ENCODE measurements at regions not wholly inside any gene's neighbourhood (a gene's known extent, or its start where the extent isn't known, plus 50 kb on each side); places are given as distances from the start of the nearest gene placed in this dataset.
"Not testable (repeated sequence)": the region's sequence is repeated elsewhere in the genome, so short reads cannot be mapped to it uniquely, and the experiment has no call there.

GRCh38 chr2:87511195-87511778 lies 236.6 kb upstream of the PLGLB2 start:
- H3K79me2 ChIP-seq (ENCODE audit: insufficient read depth, low read length); H3K4me2 ChIP-seq (ENCODE audit: low read length): not testable (repeated sequence)

GRCh38 chr2:87512864-87513530 lies 234.9 kb upstream of the PLGLB2 start:
- H3K36me3 ChIP-seq (ENCODE audit: insufficient read depth, low read length); H3F3A ChIP-seq (ENCODE audit: insufficient read depth, low read length); H3K79me2 ChIP-seq (ENCODE audit: insufficient read depth, low read length); H3K4me2 ChIP-seq (ENCODE audit: low read length); H3K4me3 ChIP-seq (ENCODE audit: low read depth, low read length, poor library complexity, severe bottlenecking); H3K9me3 ChIP-seq (ENCODE audit: low read length); H3K9me2 ChIP-seq (ENCODE audit: low read depth, low read length); H2AFZ ChIP-seq (ENCODE audit: low read length); H3K27me3 ChIP-seq (ENCODE audit: insufficient read depth, low read length); H4K20me1 ChIP-seq (ENCODE audit: insufficient read depth, low read length): not testable (repeated sequence)
- Histone ChIP-seq H3K4me1 (ENCODE audit: insufficient read depth, low read length, severe bottlenecking) (peaks cover 75% of the 10 kb centered on the region), H3K27ac (ENCODE audit: low read depth, low read length, poor library complexity, severe bottlenecking) (peak overlapping the region; percentile 90), H3K9ac (ENCODE audit: low read length) (peak overlapping the region; percentile 46)

More at GRCh38 chr2:87511195-87511778, 236.6 kb upstream of the PLGLB2 start:
- not testable (repeated sequence) for H3K9me2 ChIP-seq (ENCODE audit: low read depth, low read length); H2AFZ ChIP-seq (ENCODE audit: low read length); H3K9me3 ChIP-seq (ENCODE audit: low read length); H3K36me3 ChIP-seq (ENCODE audit: insufficient read depth, low read length); H4K20me1 ChIP-seq (ENCODE audit: insufficient read depth, low read length); H3F3A ChIP-seq (ENCODE audit: insufficient read depth, low read length); H3K27me3 ChIP-seq (ENCODE audit: insufficient read depth, low read length); H3K4me3 ChIP-seq (ENCODE audit: low read depth, low read length, poor library complexity, severe bottlenecking)
- 0 out of 2 replicates have a peak overlapping the region, but pooled peaks have one; percentile 45 for H3K9ac ChIP-seq (ENCODE audit: low read length)
- H3K27ac ChIP-seq (ENCODE audit: low read depth, low read length, poor library complexity, severe bottlenecking): peak overlapping the region; percentile 94
- H3K4me1 ChIP-seq (ENCODE audit: insufficient read depth, low read length, severe bottlenecking): peaks cover 67% of the 10 kb centered on the region

GRCh38 chr2:87514034-87514433 lies 233.9 kb upstream of the PLGLB2 start:
- H3K4me3 ChIP-seq (ENCODE audit: low read depth, low read length, poor library complexity, severe bottlenecking); H3F3A ChIP-seq (ENCODE audit: insufficient read depth, low read length); H3K9ac ChIP-seq (ENCODE audit: low read length); H3K36me3 ChIP-seq (ENCODE audit: insufficient read depth, low read length); H3K79me2 ChIP-seq (ENCODE audit: insufficient read depth, low read length); H3K4me2 ChIP-seq (ENCODE audit: low read length); H3K9me2 ChIP-seq (ENCODE audit: low read depth, low read length); H3K9me3 ChIP-seq (ENCODE audit: low read length); H2AFZ ChIP-seq (ENCODE audit: low read length); H4K20me1 ChIP-seq (ENCODE audit: insufficient read depth, low read length); H3K27me3 ChIP-seq (ENCODE audit: insufficient read depth, low read length): not testable (repeated sequence)
- Histone ChIP-seq H3K27ac (ENCODE audit: low read depth, low read length, poor library complexity, severe bottlenecking) (peak overlapping the region; percentile 81), H3K4me1 (ENCODE audit: insufficient read depth, low read length, severe bottlenecking) (peaks cover 74% of the 10 kb centered on the region)

- not testable (repeated sequence) for H3K79me2 ChIP-seq (ENCODE audit: insufficient read depth, low read length); H3F3A ChIP-seq (ENCODE audit: insufficient read depth, low read length); H3K27me3 ChIP-seq (ENCODE audit: insufficient read depth, low read length); H3K4me2 ChIP-seq (ENCODE audit: low read length); H3K9me2 ChIP-seq (ENCODE audit: low read depth, low read length); H3K9me3 ChIP-seq (ENCODE audit: low read length); H4K20me1 ChIP-seq (ENCODE audit: insufficient read depth, low read length); H2AFZ ChIP-seq (ENCODE audit: low read length); H3K36me3 ChIP-seq (ENCODE audit: insufficient read depth, low read length); H3K4me3 ChIP-seq (ENCODE audit: low read depth, low read length, poor library complexity, severe bottlenecking)
- Histone ChIP-seq H3K9ac (ENCODE audit: low read length) (peak overlapping the region; percentile 60; the same call in 1 of the 2 replicates), H3K27ac (ENCODE audit: low read depth, low read length, poor library complexity, severe bottlenecking) (peak overlapping the region; percentile 93), H3K4me1 (ENCODE audit: insufficient read depth, low read length, severe bottlenecking) (peaks cover 73% of the 10 kb centered on the region)
Observed at GRCh38 chr2:87514515-87514914, 233.4 kb upstream of the PLGLB2 start.

- Histone ChIP-seq H3K27ac (ENCODE audit: low read depth, low read length, poor library complexity, severe bottlenecking) (peak overlapping the region; percentile 93), H3K4me3 (ENCODE audit: low read depth, low read length, poor library complexity, severe bottlenecking) (peak overlapping the region; percentile 40), H3K4me1 (ENCODE audit: insufficient read depth, low read length, severe bottlenecking) (peaks cover 72% of the 10 kb centered on the region), H3K4me2 (ENCODE audit: low read length) (peak overlapping the region; percentile 54), H3K9ac (ENCODE audit: low read length) (peak overlapping the region; percentile 60; the same call in 1 of the 2 replicates)
- H2AFZ ChIP-seq (ENCODE audit: low read length); H3K9me3 ChIP-seq (ENCODE audit: low read length); H3K9me2 ChIP-seq (ENCODE audit: low read depth, low read length); H3K36me3 ChIP-seq (ENCODE audit: insufficient read depth, low read length); H3F3A ChIP-seq (ENCODE audit: insufficient read depth, low read length); H3K79me2 ChIP-seq (ENCODE audit: insufficient read depth, low read length); H4K20me1 ChIP-seq (ENCODE audit: insufficient read depth, low read length); H3K27me3 ChIP-seq (ENCODE audit: insufficient read depth, low read length): not testable (repeated sequence)
Observed at GRCh38 chr2:87515226-87515625, 232.7 kb upstream of the PLGLB2 start.

- H3K79me2 ChIP-seq (ENCODE audit: insufficient read depth, low read length): not testable (repeated sequence)
Observed at GRCh38 chr2:87515875-87516274, 232.0 kb upstream of the PLGLB2 start.

GRCh38 chr2:87516369-87516967 lies 231.4 kb upstream of the PLGLB2 start:
- peak overlapping the region; percentile 14; the same call in 1 of the 2 replicates for H3K4me2 ChIP-seq (ENCODE audit: low read length)
- H4K20me1 ChIP-seq (ENCODE audit: insufficient read depth, low read length); H3K9me3 ChIP-seq (ENCODE audit: low read length); H3K9me2 ChIP-seq (ENCODE audit: low read depth, low read length); H3K4me3 ChIP-seq (ENCODE audit: low read depth, low read length, poor library complexity, severe bottlenecking); H3F3A ChIP-seq (ENCODE audit: insufficient read depth, low read length); H3K36me3 ChIP-seq (ENCODE audit: insufficient read depth, low read length); H3K27me3 ChIP-seq (ENCODE audit: insufficient read depth, low read length); H2AFZ ChIP-seq (ENCODE audit: low read length); H3K79me2 ChIP-seq (ENCODE audit: insufficient read depth, low read length): not testable (repeated sequence)
- peak overlapping the region; percentile 88 for H3K27ac ChIP-seq (ENCODE audit: low read depth, low read length, poor library complexity, severe bottlenecking)
- peak overlapping the region; percentile 65; the same call in 1 of the 2 replicates for H3K9ac ChIP-seq (ENCODE audit: low read length)
- peaks cover 73% of the 10 kb centered on the region for H3K4me1 ChIP-seq (ENCODE audit: insufficient read depth, low read length, severe bottlenecking)

More at GRCh38 chr2:87515875-87516274, 232.0 kb upstream of the PLGLB2 start:
- H4K20me1 ChIP-seq (ENCODE audit: insufficient read depth, low read length); H3K9me3 ChIP-seq (ENCODE audit: low read length); H2AFZ ChIP-seq (ENCODE audit: low read length); H3K4me2 ChIP-seq (ENCODE audit: low read length); H3K9me2 ChIP-seq (ENCODE audit: low read depth, low read length); H3F3A ChIP-seq (ENCODE audit: insufficient read depth, low read length); H3K36me3 ChIP-seq (ENCODE audit: insufficient read depth, low read length); H3K4me3 ChIP-seq (ENCODE audit: low read depth, low read length, poor library complexity, severe bottlenecking); H3K27me3 ChIP-seq (ENCODE audit: insufficient read depth, low read length): not testable (repeated sequence)
- peaks cover 71% of the 10 kb centered on the region for H3K4me1 ChIP-seq (ENCODE audit: insufficient read depth, low read length, severe bottlenecking)
- peak overlapping the region; percentile 39; the same call in 1 of the 2 replicates for H3K9ac ChIP-seq (ENCODE audit: low read length)
- peak overlapping the region; percentile 88 for H3K27ac ChIP-seq (ENCODE audit: low read depth, low read length, poor library complexity, severe bottlenecking)
